HUES64 (cell line): ENCODE measurements at regions not wholly inside any gene's neighbourhood (a gene's known extent, or its start where the extent isn't known, plus 50 kb on each side); places are given as distances from the start of the nearest gene placed in this dataset.

Source experiments
- H3K27ac ChIP-seq: 2 replicates; pipeline ENCODE4 v1.7.0; 2013; ENCODE audit warnings: low read depth, low read length, inconsistent platforms
- H3K27me3 ChIP-seq: 2 replicates; pipeline ENCODE4 v1.6.1; 2013; ENCODE audit warnings: mild to moderate bottlenecking, low read length; ENCODE audit not compliant: insufficient read depth
- H3K36me3 ChIP-seq: 2 replicates; pipeline ENCODE4 v1.6.1; 2013; ENCODE audit warnings: mild to moderate bottlenecking, low read length; ENCODE audit not compliant: insufficient read depth
- H3K4me1 ChIP-seq: 2 replicates; pipeline ENCODE4 v1.6.1; 2013; ENCODE audit warnings: mild to moderate bottlenecking, low read length, moderate library complexity; ENCODE audit not compliant: insufficient read depth
- H3K4me3 ChIP-seq: 2 replicates; pipeline ENCODE4 v1.5.1; 2013; ENCODE audit warnings: mild to moderate bottlenecking, low read length, moderate library complexity
- H3K9ac ChIP-seq: 2 replicates; pipeline ENCODE4 v1.6.1; 2013; ENCODE audit warnings: mild to moderate bottlenecking, low read depth, low read length
- H3K9me3 ChIP-seq: 2 replicates; pipeline ENCODE4 v1.6.1; 2013; ENCODE audit warnings: low read depth, low read length; ENCODE audit not compliant: insufficient read depth
- WGBS: fragments of 150-250, 120-280 bp; methylation state at CpG from one replicate; pipeline ENCODE4 v1.1.7; 2013; ENCODE audit warnings: missing lambda C conversion rate; 5-methylcytosine and 5-hydroxymethylcytosine counted together

GRCh38 chr22:48585916-48586798 lies 1241.5 kb downstream of the BRD1 start:
- Histone ChIP-seq H3K27me3 (no peaks in the 10 kb centered on the region), H3K4me3 (no peak overlapping the region), H3K9ac (no peak overlapping the region), H3K36me3 (no peaks in the 10 kb centered on the region), H3K9me3 (no peaks in the 10 kb centered on the region), H3K4me1 (no peaks in the 10 kb centered on the region), H3K27ac (no peak overlapping the region)
- WGBS: 74% methylated on average over 21 of the region's 21 CpGs

GRCh38 chr22:48584170-48584569 lies 1243.5 kb downstream of the BRD1 start:
- no peak overlapping the region for H3K9ac ChIP-seq
- no peak overlapping the region for H3K27ac ChIP-seq
- H3K9me3 ChIP-seq: no peaks in the 10 kb centered on the region
- H3K27me3 ChIP-seq: no peaks in the 10 kb centered on the region
- no peaks in the 10 kb centered on the region for H3K4me1 ChIP-seq
- H3K4me3 ChIP-seq: no peak overlapping the region
- H3K36me3 ChIP-seq: no peaks in the 10 kb centered on the region
- WGBS: 95% methylated on average over 3 of the region's 3 CpGs

- Histone ChIP-seq H3K4me3 (no peak overlapping the region), H3K36me3 (no peaks in the 10 kb centered on the region), H3K27ac (no peak overlapping the region), H3K4me1 (no peaks in the 10 kb centered on the region), H3K9me3 (no peaks in the 10 kb centered on the region), H3K27me3 (peaks cover 2% of the 10 kb centered on the region; the same call in 1 of the 2 replicates), H3K9ac (no peak overlapping the region)
- 90% methylated on average over 20 of the region's 20 CpGs for WGBS
Observed at GRCh38 chr22:48581796-48582469, 1245.7 kb downstream of the BRD1 start.

- WGBS: 92% methylated on average over 22 of the region's 23 CpGs
- Histone ChIP-seq H3K36me3 (no peaks in the 10 kb centered on the region), H3K27me3 (peaks cover 5% of the 10 kb centered on the region), H3K27ac (no peak overlapping the region), H3K9ac (no peak overlapping the region), H3K4me1 (no peaks in the 10 kb centered on the region), H3K4me3 (no peak overlapping the region), H3K9me3 (no peaks in the 10 kb centered on the region)
Observed at GRCh38 chr22:48581205-48581766, 1246.4 kb downstream of the BRD1 start.

- Histone ChIP-seq H3K9me3 (no peaks in the 10 kb centered on the region), H3K27me3 (peaks cover 6% of the 10 kb centered on the region), H3K4me3 (no peak overlapping the region), H3K4me1 (no peaks in the 10 kb centered on the region), H3K9ac (no peak overlapping the region), H3K27ac (no peak overlapping the region), H3K36me3 (no peaks in the 10 kb centered on the region)
- 94% methylated on average over 13 of the region's 13 CpGs for WGBS
Observed at GRCh38 chr22:48580481-48580970, 1247.1 kb downstream of the BRD1 start.

GRCh38 chr22:48579928-48580309 lies 1247.8 kb downstream of the BRD1 start:
- Histone ChIP-seq H3K9ac (no peak overlapping the region), H3K4me3 (no peak overlapping the region), H3K4me1 (no peaks in the 10 kb centered on the region), H3K27me3 (peaks cover 7% of the 10 kb centered on the region), H3K36me3 (no peaks in the 10 kb centered on the region), H3K9me3 (no peaks in the 10 kb centered on the region), H3K27ac (no peak overlapping the region)
- WGBS: 96% methylated on average over 22 of the region's 22 CpGs

- H3K9me3 ChIP-seq: no peaks in the 10 kb centered on the region
- 89% methylated on average over 30 of the region's 30 CpGs for WGBS
- peaks cover 13% of the 10 kb centered on the region for H3K27me3 ChIP-seq
- no peaks in the 10 kb centered on the region for H3K4me1 ChIP-seq
- no peak overlapping the region for H3K4me3 ChIP-seq
- H3K27ac ChIP-seq: no peak overlapping the region
- H3K9ac ChIP-seq: no peak overlapping the region
- no peaks in the 10 kb centered on the region for H3K36me3 ChIP-seq
Observed at GRCh38 chr22:48579043-48579927, 1248.4 kb downstream of the BRD1 start.

- Histone ChIP-seq H3K27me3 (peaks cover 15% of the 10 kb centered on the region), H3K9ac (no peak overlapping the region), H3K27ac (no peak overlapping the region), H3K36me3 (no peaks in the 10 kb centered on the region), H3K4me1 (no peaks in the 10 kb centered on the region), H3K4me3 (no peak overlapping the region), H3K9me3 (no peaks in the 10 kb centered on the region)
- WGBS: 94% methylated on average over 24 of the region's 24 CpGs
Observed at GRCh38 chr22:48578138-48579042, 1249.3 kb downstream of the BRD1 start.

GRCh38 chr22:48577691-48578090 lies 1250.0 kb downstream of the BRD1 start:
- no peak overlapping the region for H3K27ac ChIP-seq
- H3K36me3 ChIP-seq: no peaks in the 10 kb centered on the region
- H3K4me3 ChIP-seq: no peak overlapping the region
- H3K9ac ChIP-seq: no peak overlapping the region
- WGBS: 93% methylated on average over 8 of the region's 8 CpGs
- H3K4me1 ChIP-seq: no peaks in the 10 kb centered on the region
- no peaks in the 10 kb centered on the region for H3K9me3 ChIP-seq
- H3K27me3 ChIP-seq: peaks cover 15% of the 10 kb centered on the region
